GM20000 (cell line): ENCODE measurements at regions not wholly inside any gene's neighbourhood (a gene's known extent, or its start where the extent isn't known, plus 50 kb on each side); places are given as distances from the start of the nearest gene placed in this dataset.
"Not testable (repeated sequence)": the region's sequence is repeated elsewhere in the genome, so short reads cannot be mapped to it uniquely, and the experiment has no call there.

Experiments
- DNase-seq: peaks from one replicate; pipeline ENCODE4 v3.0.0; 2012; ENCODE audit warnings: low spot score
- CTCF ChIP-seq: IDR thresholded peaks from 2 replicates; pipeline ENCODE4 v1.5.1; 2012; ENCODE audit warnings: mild to moderate bottlenecking, control low read depth; ENCODE audit errors: extremely low read depth, missing control alignments

GRCh38 chr10:84007482-84007881 is 131.8 kb upstream of the GHITM start:
- no peak for DNase-seq
- TF ChIP-seq CTCF: no peak

- peak; percentile 88 for TF ChIP-seq CTCF
Observed at GRCh38 chr10:84008878-84009277, 130.4 kb upstream of the GHITM start.

GRCh38 chr10:84012431-84012830 is 126.9 kb upstream of the GHITM start:
- TF ChIP-seq CTCF: no peak
- DNase-seq: no peak

More at GRCh38 chr10:84008878-84009277, 130.4 kb upstream of the GHITM start:
- DNase-seq: peak; percentile 60

GRCh38 chr10:84012831-84013458 is 126.4 kb upstream of the GHITM start:
- DNase-seq: peak; percentile 49
- no peak for TF ChIP-seq CTCF

- no peak for DNase-seq
- TF ChIP-seq CTCF: no peak
Observed at GRCh38 chr10:84015877-84016595, 123.3 kb upstream of the GHITM start.

GRCh38 chr10:84018826-84019225 is 120.5 kb upstream of the GHITM start:
- TF ChIP-seq CTCF: no peak
- no peak for DNase-seq

GRCh38 chr10:84019854-84020458 is 119.4 kb upstream of the GHITM start:
- DNase-seq: not testable (repeated sequence)
